Activated gamma-delta T cell treated with anti-CD3 and anti-CD28 coated beads, Interleukin-2, amount 50 U/mL, for 16 hours (primary cell): ENCODE measurements at regions not wholly inside any gene's neighbourhood (a gene's known extent, or its start where the extent isn't known, plus 50 kb on each side); places are given as distances from the start of the nearest gene placed in this dataset.
"Not testable (repeated sequence)": the region's sequence is repeated elsewhere in the genome, so short reads cannot be mapped to it uniquely, and the experiment has no call there.

ENCODE experiments used
- DNase-seq: peaks from one replicate; pipeline ENCODE4 v3.0.0-alpha.2; 2020; ENCODE audit warnings: low read depth

DNA sequence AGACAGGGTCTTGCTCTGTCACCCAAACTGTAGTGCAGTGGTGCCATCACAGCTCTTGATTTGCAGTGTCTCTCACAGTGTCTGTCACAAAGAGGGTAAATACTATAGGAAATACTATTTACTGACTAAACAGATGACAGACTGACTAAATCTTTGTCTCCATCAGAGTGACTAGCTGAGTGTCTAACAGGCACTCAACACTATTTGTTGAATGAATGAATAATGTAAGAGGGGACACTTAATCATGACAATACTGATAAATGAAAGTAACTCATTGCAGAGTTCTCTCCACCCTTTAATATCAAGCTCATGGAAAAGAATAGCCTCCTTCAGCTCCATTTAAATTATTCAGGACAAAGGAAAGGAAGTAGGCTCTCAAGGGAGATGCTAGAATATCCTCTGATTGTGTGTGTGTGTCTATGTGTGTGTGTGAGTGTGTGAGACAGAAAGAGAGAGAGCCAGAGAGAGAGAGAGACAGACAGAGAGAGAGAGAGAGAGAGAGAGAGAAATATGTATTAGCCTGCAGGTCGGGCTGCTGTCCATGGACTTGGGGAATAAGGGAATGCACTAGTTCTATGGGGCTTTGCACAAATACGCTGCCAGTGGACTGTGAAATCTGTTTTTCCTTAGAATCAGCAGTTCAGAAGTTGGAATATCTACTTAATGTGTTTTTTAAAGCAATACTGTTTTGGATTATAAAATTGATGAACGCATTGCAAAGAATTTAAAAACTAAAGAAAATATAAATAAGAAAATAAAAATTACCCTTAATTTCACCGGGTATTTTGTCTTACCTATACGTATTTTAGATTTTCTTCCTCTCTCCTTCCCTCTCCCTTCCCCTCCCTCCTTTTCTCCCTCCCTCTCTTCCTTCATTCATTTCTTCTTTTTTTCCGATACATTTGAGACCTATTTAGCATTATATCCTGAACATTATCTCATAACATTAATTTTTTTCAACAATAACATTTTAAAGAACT lies 132.9 kb upstream of the LRIG1 start:
- DNase-seq, result no peak

DNA sequence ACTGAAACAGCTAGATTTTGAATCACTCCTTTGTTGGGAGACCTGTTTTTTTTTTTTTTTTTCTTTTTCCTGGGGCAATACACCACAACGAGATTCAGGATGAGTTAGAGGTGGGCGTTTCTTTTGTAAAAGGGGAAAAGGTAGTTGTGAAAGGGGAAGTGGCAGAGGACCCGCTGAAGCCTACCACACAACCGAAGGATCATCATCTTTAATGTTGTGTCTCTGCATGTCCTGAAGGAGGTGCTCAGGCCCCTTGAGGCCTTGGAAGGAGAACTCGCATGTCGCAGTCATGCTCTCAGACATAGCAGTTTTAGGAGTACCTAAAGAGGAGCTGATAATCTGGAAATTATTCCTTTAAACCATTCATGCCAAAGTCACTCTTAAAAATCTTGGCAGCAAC lies 137.9 kb upstream of the LRIG1 start:
- no peak for DNase-seq

DNA sequence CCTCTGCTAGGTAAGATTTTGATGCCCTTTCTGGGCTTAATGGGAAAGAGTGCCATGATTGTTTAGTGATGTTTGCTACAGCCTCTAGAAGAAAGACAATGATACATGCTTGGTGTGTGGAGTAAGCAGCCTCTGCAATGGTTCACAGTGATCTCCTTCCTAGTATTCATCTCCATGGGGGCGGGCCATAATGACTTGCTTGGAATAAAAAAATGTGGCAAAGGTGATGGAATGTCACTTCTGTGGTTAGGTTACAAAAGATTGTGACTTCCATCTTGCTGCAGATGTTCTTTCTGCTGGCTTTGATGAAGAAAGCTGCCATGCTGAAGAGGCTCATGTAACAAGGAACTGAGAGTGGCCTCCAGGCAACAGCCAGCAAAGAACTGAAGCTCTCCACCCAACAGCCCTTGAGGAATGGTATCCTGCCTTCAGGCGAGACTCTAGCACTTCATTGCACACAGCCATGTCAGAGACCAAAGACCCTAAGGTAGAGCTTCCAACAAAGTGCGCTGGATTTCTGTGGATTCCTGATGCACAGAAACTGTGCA lies 139.1 kb upstream of the LRIG1 start:
- no peak for DNase-seq

DNA sequence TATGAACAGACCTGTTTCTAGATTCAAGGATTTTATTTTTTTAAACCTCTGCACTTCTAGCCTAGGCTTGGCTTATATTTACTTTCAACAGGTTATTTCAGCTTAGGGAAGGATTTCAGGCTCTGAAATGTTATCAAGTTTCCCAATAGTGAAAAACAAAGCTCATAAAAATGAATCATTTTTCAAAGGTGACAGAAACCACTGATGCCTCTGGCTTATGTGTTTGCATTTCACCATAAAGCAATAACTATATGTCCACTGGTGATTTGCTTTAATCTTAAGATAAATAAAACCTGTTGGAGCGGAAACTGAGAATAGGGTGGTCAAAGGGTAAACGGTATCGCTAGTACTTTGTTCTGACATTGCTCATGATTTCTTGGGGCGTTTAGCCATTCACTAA lies 141.2 kb upstream of the LRIG1 start:
- no peak for DNase-seq

DNA sequence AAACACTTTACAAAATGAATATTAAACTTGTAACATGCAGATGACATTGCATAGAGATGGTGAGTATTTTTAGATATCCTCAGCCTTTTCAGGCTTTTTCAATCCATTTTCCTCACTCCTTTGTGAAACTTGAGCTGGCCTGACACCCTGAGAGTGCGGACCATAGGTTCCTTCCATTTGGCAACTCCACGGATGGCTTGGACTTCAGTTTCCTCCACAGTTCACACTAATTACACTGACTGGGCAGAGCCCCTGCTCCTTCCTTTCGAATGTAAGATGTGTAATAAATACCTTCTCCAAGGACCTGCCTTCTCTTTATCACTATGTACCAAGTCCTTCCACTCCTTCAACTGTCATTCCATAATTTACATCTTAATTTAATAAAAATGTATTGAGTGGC lies 141.7 kb upstream of the LRIG1 start:
- DNase-seq, result no peak

DNA sequence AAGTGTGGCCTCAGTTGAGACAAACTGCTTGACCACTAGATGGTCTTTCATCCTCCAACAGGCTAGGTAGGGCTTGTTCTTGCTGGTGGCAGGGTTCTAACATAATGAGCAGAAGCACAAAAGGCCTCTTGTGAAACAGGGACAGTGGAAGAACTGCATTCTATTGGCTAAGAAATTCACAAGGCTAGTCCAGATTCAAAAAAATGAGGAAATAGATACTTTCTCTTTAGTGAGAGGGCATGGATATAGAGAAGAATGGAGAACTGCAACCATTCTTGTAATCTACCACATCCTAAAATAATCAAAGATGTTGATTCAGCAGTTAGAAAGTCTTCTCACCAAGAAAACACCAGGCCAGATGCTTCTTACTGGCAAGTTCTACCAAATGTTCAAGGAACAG lies 143.7 kb upstream of the LRIG1 start:
- no peak for DNase-seq

DNA sequence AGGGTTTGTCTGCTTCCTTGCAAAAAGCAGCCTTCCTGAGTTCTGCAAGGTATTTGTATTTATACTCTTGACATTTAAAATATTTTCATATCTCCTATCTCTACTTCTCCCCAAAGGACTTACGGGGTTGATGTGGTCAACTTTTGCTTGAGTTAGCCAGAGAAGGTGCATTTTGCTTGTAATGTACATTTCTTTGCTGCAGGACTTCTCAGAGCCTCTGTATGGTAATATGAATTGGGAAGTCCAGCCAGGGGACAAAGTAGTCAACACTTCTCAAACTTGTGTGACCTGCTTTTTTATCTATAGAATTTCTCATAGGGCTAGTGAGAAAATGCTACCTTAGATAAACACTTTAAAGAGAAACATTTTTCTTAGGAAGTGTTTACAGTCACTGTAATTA lies 148.2 kb upstream of the LRIG1 start:
- no peak for DNase-seq

DNA sequence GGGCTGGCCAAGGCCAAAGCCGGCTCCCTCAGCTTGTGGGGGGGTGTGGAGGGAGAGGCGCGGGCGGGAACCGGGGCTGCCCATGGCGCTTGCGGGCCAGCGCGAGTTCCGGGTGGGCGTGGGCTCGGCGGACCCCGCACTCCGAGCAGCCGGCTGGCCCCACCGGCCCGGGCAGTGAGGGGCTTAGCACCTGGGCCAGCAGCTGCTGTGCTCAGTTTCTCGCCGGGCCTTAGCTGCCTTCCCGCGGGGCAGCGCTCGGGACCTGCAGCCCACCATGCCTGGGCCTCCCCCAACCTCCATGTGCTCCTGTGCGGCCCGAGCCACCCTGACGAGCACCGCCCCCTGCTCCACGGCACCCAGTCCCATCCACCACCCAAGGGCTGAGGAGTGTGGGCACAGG lies 150.7 kb upstream of the LRIG1 start:
- not testable (repeated sequence) for DNase-seq

DNA sequence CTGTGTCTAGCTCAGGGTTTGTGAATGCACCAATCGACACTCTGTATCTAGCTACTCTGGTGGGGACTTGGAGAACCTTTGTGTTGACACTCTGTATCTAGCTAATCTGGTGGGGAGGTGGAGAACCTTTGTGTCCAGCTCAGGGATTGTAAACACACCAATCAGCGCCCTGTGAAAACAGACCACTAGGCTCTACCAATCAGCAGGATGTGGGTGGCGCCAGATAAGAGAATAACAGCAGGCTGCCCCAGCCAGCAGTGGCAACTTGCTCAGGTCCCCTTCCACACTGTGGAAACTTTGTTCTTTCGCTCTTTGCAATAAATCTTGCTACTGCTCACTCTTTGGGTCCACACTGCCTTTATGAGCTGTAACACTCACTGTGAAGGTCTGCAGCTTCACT lies 151.3 kb upstream of the LRIG1 start:
- not testable (repeated sequence) for DNase-seq

DNA sequence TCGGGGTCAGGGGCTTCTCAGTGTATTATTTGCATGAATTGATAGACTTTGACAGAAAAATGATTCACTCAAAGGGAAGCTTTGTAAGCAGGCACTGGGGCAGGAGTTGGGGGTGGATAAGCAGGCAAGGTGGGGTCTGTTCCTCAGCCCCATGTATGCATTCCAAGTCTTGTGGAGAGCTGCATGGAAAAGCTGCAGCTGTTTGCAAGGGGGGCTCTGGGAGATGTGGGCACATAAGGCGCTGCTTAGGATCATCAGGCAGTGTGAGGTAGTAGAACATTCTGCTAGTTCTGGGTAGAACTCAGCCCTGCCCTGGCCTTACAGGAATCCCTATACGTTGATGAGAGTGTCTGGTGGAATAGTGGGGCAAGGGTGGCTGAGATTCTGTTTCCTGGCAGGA lies 154.2 kb upstream of the LRIG1 start:
- DNase-seq, result no peak

DNA sequence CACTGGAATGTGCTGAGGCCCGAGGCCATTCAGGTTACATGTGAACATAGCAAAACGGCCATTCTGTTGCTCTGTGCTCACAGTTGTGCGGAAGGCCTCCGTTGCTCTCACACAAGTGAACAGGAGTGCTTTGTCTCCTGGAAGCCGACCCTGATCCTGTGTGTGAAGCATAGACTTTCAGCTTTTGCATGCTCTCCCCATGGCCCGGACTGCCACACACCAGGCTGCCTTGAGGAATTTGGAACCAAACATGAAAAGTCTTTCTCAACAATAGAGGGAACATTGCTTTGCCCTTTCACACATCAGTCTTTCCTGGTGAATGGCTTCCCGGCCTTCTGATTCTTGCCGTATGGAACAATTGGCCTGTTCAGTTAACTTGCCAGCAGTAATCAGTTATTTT lies 154.8 kb upstream of the LRIG1 start:
- DNase-seq, result no peak

DNA sequence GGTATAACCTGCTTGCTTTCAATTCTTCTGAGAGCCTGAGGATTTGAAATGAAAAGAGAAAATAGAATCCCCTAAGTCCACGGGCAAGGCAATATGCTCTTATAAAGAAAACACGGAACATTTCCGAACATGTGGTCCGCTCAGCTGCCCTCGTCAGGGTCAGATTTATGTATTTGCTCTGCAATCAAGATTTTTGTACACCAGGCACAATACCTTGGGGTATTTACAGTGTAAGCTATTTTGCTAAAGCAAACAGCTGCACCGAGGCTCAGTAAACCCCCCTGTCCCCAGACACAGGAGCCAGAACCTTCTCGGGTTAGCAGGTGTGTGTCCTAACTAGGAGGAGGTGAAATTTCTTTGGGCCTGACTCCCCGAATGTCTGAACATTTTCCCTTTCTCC lies 155.8 kb upstream of the LRIG1 start:
- DNase-seq, result no peak

DNA sequence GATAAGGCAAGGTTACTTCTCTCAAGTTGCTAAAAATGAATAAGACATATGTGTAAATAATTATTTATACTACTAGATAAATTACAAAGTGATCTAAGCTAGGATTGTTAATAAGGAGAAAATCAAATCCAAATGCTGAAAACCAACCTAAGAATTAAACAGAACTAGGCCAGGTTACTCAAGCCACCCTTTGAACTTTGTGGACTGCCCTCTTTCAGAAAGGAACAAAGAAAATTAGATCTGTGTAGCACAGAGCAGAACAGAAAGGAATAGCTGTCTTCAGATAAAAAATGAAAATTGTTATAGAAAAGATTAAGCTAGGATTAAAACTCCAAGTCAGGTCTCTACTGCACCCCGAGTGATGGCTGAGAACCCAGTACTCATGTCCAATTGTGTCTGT lies 158.2 kb upstream of the LRIG1 start:
- DNase-seq, result no peak

DNA sequence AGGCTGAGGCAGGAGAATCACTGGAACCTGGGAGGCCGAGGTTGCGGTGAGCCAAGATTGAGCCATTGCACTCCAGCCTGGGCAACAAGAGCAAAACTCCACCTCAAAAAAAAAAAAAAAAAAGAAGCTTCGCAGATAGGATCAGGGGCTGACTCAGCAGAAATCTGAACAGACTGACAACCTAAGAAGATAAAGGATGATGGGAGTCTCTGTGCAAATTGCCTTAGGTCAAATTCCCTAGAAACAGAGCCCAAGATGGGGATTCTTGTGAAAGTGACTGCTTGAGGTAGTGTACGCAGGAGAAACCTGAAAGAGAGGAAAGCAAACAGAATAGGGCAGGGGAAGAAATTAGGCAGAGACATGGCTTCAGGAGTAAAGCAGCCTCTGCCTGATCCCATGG lies 160.8 kb upstream of the LRIG1 start:
- DNase-seq, result no peak

DNA sequence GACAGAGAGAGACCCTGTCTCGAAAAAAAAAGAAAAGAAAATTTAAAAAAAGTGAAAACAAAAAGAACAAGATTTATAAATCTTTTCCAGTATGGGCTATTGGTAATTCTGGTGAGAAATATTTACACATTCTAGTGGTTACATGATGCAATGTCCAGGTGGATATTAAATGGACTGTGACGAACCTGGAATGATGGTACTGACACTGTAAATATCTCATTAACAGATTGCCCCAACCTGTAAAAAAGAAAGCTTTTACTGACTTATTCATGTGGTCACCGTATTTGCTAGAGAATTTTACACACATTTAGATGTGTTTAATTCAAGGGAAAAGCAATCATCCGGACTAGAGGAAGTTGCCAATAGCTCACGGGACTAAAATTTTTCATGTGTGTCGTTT lies 162.1 kb upstream of the LRIG1 start:
- DNase-seq, result no peak

DNA sequence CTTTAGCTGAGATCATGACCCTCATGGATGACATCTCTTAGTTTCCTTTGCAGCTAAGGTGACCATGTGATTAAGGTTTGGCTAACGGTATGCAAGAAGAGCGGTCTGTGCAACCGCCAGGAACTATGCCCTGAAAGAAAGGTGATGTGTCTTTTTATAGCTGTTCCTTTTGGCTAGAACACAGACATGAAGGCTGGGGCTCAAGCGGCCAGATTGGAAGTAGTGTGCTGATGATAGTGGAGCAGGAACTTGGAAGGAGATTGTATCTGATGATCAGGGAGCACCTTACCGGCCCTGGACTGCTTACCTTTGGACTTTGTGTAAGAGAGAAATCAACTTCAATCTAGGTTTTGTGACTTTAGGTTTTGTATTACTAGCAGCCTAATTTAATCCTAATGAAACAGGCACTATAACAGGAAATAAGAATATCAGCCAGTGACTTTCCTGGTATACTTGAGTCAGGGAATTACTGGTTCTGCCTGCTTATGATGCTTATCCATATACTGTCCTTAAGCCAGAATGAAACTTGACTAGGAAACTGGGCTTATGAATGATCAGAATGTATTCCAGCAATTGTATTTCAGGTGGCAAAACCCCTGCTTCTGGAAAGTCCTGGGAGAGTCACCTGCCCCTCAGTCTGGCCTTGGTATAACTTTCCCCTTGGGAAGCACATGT lies 164.3 kb upstream of the LRIG1 start:
- DNase-seq, result no peak

DNA sequence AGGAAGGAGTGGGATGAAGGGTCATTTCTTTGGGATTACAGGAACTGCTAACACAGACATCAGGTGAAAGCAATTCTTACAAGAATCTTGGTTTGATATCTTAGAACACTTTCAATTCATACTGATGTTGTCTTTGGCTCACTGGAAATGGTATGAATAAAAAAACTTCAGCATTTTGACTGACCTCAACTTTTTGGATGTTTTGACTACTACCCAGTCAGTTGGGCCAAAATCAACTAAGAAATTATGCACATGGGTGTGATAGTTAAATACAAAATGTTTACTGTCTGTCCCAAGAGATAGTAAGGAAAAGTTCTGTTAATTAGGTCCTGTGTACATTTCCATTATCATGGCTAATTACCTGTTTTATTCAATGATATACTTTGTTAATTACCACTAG lies 165.5 kb upstream of the LRIG1 start:
- DNase-seq, result no peak

DNA sequence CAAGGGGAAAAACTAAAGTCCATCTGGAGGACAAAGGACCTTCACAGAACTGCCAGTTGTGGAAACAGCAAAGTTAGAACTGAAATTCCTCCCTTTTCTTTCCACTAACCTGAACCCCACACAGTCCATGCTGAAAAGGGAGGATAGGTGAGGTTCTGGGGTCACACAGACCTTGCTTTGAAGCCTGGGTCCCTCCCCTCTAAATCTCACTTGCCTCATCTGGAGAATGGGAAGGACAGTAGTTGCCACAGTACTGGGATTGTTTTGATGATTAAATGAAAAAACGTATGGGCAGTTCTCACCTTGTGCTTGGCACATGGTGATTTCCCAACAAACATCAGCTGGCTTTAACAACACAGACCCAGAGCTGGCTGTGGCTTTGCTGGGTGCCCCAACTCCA lies 166.4 kb upstream of the LRIG1 start:
- no peak for DNase-seq

DNA sequence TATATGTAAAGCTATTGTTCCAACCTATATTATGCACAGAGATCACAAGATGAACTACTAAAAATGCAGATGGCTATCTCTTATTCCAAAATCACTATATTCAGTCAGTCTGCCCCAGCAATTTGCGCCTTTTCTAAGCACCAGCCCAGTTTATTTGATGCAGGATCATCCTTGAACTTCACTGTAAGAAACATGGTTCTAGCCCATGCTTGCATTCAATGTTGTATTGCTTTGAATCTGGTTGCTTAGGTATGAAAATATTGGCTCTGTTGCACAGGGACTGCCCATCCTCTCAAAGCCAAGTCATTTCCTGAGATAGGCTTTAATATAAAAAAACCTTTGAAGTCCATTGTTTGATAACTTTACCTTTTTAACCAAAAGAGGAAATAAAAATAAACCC lies 170.5 kb upstream of the LRIG1 start:
- DNase-seq, result no peak

DNA sequence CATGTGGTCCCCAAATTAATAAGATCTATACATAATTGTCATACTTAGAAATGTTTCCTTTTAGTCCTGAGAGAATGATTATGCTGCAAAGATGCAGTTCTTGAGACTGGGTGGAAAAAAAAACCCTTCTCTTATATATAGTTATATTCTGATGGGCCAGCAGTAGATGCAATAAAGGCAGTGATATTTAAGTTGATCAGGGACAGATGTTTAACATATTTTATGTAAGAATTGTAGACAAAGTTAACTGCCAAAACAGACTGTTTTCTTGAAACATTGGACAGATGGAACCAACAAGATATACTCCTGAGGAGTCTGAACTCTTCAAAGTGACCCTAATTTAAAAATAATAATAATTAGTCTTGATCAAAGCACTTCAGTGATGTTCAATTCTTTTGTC lies 172.0 kb upstream of the LRIG1 start:
- no peak for DNase-seq

DNA sequence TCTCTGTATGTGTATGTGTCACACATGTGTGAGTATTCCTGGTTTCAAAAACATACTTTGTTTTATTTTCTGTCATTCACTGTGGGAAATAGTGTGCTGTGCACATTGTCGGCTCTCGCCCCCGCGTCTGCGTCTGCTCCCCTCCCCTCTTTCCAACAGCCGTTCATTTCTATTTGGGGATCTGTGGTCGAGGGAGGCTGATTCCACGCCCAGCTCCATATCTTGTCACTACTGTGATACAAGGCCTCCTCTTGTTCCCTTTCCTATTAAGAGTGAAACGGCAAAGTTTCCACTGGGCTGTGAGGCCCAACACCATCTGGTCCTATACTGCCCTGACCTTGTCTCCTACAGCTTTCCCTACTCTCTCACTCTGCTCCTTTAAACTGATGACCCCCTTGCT lies 172.5 kb upstream of the LRIG1 start:
- DNase-seq, result no peak

DNA sequence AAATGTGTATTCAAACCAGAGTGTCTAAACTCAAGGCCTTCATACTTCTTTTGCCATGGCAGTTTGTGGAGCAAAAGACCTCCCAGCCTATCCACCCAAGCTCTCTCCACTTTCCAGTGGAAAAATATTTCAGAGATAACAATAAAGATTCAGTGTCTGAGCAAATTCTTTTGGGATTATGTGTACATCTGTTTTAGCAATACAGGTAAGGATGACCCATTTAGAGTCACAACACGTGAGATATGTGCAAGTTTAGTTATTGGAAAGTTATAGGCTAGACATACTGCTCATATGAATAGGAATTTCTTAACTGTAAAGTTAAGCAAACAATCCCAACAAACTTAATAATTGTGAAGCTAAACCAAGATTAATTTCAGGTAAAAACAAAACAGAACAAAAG lies 174.5 kb upstream of the LRIG1 start:
- DNase-seq, result no peak

DNA sequence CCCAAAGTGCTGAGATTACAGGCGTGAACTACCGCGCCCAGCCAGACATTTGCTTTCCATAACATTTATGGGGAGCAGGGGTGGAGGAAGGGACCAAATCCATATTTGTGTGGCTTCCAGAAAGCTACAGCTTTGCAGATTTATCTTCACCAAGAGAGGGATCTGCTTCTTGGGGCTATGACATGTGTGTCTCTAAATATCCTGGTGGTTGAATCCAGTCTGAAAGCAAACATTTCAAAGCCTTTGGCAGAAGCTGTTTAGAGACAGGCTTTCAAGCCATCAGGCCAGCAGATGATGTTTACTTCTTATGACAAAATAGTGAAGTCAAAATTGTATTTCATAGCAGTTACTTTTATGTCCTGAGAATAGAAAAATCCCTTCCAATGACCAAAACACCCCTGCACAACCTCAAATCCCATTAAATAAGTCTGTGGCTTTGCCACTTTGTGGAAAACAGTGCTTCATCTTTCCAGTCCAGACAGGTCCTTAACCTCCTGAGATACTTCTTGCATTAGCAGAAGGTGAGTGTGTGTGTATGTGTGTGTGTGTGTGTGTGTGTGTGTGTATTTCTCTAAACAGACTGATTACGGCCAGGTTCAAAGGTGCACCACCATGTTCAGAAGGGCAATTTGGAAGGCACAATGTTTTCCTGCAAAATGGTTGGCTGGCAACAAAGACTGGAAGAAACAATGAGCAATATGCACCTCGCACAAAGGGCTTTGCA lies 191.4 kb upstream of the LRIG1 start:
- no peak for DNase-seq
